ENCODE measurements at regions not wholly inside any gene's neighbourhood (a gene's known extent, or its start where the extent isn't known, plus 50 kb on each side); places are given as distances from the start of the nearest gene placed in this dataset.

- DNase-seq (ENCODE audit: low spot score): no peak
- in situ Hi-C loops (cut with HindIII; ENCODE audit: low sequenced_read_pairs): no loop called here
These were observed 321.9 kb upstream of the CCDC54 start for GRCh38 chr3:107055181-107055942.

- DNase-seq (ENCODE audit: low spot score): no peak
- in situ Hi-C loops (cut with HindIII; ENCODE audit: low sequenced_read_pairs): no loop called here
These were observed 315.8 kb upstream of the CCDC54 start for GRCh38 chr3:107061466-107061865.

DNA sequence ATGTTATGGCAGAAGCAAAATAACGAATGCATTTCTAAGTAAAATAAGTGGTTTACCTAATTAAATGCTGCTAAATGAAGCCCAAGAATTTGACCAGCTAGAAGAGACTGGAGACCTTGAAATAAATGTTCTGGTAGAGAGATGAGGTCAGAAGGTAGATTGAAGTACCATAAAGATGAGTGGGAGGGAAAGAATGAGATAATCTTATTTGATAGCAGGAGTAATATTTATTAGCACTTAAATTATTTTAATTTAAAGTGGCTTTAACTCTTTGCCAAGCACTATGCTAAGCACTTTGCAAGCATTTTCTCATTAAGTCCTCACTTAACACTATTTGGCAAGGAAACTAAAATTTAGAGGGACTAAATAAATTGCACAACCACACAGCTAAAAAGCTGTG lies 314.9 kb upstream of the CCDC54 start:
- in situ Hi-C loops (cut with HindIII; ENCODE audit: low sequenced_read_pairs): no loop called here
- DNase-seq (ENCODE audit: low spot score): no peak

- no peak for DNase-seq (ENCODE audit: low spot score)
- in situ Hi-C loops (cut with HindIII; ENCODE audit: low sequenced_read_pairs): no loop called here
These were observed 314.5 kb upstream of the CCDC54 start for GRCh38 chr3:107062787-107063186.

GRCh38 chr3:107063351-107063750 lies 313.9 kb upstream of the CCDC54 start:
- in situ Hi-C loops (cut with HindIII; ENCODE audit: low sequenced_read_pairs): no loop called here
- no peak for DNase-seq (ENCODE audit: low spot score)

DNA sequence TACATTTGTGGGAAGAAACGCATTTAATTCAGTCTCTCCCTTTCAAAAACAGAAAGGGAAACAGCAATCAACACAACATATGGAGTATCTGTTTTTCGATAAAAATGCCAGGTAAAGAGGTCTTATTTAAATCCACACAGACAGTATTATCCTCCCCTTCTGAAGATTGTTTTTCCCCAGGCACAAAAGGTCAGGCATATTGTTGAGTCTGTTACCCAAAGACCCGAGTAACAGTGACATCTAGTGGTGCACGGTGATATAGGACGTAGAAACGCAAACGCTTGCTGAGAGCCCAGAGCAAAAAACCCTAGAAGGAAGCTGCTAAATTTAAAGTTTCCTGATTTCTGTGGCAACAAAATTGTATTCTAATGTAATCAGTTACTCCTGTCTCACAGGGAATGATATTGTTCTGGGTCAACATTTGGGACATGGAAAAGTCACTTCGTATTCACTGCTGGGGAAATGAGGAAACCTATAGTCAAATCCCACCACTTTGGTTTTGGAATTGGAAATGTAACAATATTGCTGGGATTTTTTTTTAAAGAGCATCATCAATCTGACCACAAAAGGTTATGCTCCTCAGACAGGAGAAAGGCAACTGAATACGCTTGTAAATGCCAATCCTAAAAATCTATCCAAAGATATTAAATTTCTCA lies 312.7 kb upstream of the CCDC54 start:
- in situ Hi-C loops (cut with HindIII; ENCODE audit: low sequenced_read_pairs): no loop called here

DNA sequence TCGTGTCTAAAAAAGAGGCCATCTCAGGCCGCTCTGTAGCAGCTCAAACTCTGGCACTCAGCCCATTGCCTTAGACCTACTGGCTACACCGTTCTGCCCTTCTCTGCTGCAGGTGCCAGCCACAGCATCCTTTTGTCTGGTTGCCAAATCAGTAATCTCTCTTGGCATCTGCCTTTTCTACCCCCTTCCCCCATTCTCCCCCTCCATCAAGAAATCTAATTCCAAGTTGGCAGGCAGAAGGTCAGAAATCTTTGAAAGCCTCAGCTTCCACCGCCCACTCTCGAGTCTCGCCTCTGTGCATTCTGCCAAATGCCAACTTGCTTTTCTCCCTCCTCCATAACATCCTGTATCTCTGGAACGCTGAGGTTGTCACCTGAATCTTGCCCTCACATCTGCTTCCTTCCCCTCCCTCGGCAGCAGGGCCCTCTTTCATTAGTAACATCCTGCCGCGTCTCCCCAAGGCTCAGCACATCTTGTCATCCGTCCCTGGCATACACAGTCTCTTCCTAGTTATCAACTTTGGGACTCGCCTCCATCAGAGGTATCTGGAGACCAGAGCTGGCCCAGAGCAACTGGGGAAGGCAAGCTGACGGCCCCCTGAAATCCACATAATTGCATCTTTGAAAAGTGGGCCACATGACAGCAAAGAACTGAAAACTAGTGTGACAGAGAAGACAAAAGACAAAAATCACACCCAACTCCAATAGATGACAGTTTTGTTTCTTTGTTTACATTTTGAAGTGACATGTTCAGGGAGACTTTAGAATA lies 312.0 kb upstream of the CCDC54 start:
- in situ Hi-C loops (cut with HindIII; ENCODE audit: low sequenced_read_pairs): no loop called here
- DNase-seq (ENCODE audit: low spot score): peak; percentile 84

More for the DNA sequence above, 312.7 kb upstream of the CCDC54 start:
- peak; percentile 91 for DNase-seq (ENCODE audit: low spot score)

- in situ Hi-C loops (cut with HindIII; ENCODE audit: low sequenced_read_pairs): no loop called here
- DNase-seq (ENCODE audit: low spot score): no peak
These were observed 309.8 kb upstream of the CCDC54 start for GRCh38 chr3:107067421-107067820.

DNA sequence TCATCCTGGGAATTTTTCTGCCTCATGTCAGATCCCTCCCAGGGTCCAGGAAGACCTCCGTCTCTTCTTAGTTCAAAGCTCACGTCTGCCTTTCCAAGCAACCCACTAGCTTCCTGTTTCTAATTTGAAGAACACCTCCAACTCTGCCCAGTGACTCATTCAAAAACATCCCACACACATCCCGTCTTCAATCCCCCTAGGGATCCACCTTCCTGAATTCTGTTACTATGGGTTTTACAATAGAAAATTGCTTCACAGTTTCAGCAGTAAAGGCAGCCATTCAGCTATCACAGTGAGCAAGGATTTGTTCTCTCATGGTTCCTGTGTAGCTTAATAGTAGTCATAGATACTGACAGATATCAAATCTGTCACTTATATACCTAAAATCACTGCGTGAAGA lies 308.3 kb upstream of the CCDC54 start:
- no peak for DNase-seq (ENCODE audit: low spot score)

DNA sequence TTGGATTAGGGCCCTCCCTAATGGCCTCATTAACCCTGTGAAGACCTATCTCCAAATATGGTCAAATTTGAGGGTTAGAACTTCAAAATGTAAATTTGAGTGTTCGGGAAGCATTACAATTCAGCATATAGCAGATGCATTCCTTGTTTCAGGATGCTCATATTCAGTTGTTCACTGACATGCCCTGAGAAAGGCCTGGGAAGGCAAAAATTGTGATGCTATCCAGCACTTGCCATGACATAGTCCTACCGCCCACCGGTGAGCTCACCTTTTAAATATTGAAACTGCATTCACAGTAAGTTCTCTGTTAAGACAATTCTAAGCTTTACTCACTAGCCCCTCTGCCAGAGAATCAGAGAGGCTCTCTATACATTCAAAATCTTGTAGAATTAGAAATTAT lies 300.3 kb upstream of the CCDC54 start:
- in situ Hi-C loops (cut with HindIII; ENCODE audit: low sequenced_read_pairs): no loop called here
- DNase-seq (ENCODE audit: low spot score): no peak

More for the DNA sequence above, 308.3 kb upstream of the CCDC54 start:
- in situ Hi-C loops (cut with HindIII; ENCODE audit: low sequenced_read_pairs): no loop called here

GRCh38 chr3:107077391-107077790 lies 299.8 kb upstream of the CCDC54 start:
- no peak for DNase-seq (ENCODE audit: low spot score)
- in situ Hi-C loops (cut with HindIII; ENCODE audit: low sequenced_read_pairs): no loop called here

- no peak for DNase-seq (ENCODE audit: low spot score)
- in situ Hi-C loops (cut with HindIII; ENCODE audit: low sequenced_read_pairs): no loop called here
These were observed 294.7 kb upstream of the CCDC54 start for GRCh38 chr3:107082527-107082926.

GRCh38 chr3:107085261-107085660 lies 292.0 kb upstream of the CCDC54 start:
- in situ Hi-C loops (cut with HindIII; ENCODE audit: low sequenced_read_pairs): no loop called here
- DNase-seq (ENCODE audit: low spot score): no peak

DNA sequence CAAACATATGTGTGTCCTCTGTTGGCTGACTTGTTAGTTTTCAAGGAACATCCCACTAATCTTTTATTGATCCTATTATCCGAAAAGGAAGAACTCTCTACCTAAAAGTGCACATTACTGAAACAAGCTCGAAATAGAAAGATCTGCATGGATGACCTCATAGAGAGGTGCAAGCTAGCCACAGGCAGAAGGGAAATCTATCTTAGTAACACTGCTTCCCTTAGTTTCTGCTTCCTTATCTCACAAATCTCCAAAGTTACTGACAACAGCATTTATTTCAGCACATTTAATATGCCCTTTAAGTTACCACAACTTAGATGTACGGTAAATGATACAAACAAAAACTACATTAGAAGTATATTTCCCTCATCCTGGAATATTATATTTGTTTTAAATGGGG lies 285.1 kb upstream of the CCDC54 start:
- in situ Hi-C loops (cut with HindIII; ENCODE audit: low sequenced_read_pairs): no loop called here
- DNase-seq (ENCODE audit: low spot score): no peak

DNA sequence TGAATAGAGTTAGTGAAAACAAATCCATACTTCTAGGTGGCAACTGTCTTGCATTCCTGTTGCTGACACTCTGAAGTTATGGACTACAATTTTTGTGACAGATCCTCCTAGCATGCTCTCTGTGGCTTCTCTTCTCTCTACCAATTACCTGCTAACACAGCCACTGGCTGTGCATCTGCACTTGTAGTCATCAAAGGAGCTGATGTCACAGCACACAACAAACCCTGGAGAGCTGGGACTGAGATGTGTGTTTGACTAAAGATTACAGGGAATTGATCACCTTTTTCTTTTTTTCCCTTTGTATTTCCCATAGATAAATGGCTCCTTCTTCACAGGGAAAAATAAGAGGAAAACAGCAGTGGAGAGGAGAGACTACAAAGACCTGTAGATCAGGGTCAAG lies 278.4 kb upstream of the CCDC54 start:
- DNase-seq (ENCODE audit: low spot score): no peak

GRCh38 chr3:107100137-107100536 lies 277.1 kb upstream of the CCDC54 start:
- DNase-seq (ENCODE audit: low spot score): no peak
- in situ Hi-C loops (cut with HindIII; ENCODE audit: low sequenced_read_pairs): no loop called here

More for the DNA sequence above, 278.4 kb upstream of the CCDC54 start:
- in situ Hi-C loops (cut with HindIII; ENCODE audit: low sequenced_read_pairs): no loop called here

- in situ Hi-C loops (cut with HindIII; ENCODE audit: low sequenced_read_pairs): no loop called here
- no peak for DNase-seq (ENCODE audit: low spot score)
These were observed 276.7 kb upstream of the CCDC54 start for GRCh38 chr3:107100573-107100972.

DNA sequence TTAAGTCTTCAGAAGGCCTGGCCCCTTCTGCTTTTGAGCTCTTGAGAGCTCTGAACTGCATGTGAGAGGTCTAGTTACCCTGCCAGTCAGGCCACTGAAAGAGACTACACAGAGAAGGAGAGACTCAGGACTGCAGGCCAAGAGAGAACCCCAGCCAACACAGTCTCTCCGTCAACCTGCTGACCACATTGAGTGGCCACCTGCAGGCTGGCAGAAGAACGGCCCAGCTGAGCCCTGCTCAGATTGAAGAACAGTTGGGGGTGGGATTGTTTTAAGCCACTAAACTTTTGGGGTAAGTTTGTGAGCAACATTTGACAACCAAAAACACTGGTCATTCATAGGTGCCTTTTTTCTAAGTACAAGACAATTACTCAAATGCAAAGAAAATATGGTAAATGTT lies 273.5 kb upstream of the CCDC54 start:
- in situ Hi-C loops (cut with HindIII; ENCODE audit: low sequenced_read_pairs): no loop called here
- no peak for DNase-seq (ENCODE audit: low spot score)

GRCh38 chr3:107106316-107106715 lies 270.9 kb upstream of the CCDC54 start:
- in situ Hi-C loops (cut with HindIII; ENCODE audit: low sequenced_read_pairs): no loop called here
- no peak for DNase-seq (ENCODE audit: low spot score)

DNA sequence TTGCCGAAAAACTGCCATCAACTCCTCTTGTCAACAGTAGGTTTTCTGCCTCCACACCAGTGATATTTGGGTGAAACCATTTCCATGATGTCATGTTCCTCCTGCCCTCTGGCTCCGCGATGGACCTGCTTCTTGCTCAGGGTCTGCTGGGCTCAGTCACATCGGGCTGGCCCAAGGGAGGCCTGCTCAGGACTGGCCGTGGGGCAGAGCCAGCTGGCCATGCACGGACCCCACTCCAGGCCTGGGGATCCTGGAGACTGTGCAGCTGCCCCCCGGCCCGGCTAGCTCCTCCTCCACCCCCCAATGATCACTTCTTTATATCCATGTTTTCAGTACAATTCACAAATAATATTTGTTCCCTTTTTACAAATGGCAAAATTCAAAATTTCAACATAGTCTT lies 270.3 kb upstream of the CCDC54 start:
- in situ Hi-C loops (cut with HindIII; ENCODE audit: low sequenced_read_pairs): no loop called here
- DNase-seq (ENCODE audit: low spot score): no peak
